HCT116 (cell line): ENCODE measurements at regions not wholly inside any gene's neighbourhood (a gene's known extent, or its start where the extent isn't known, plus 50 kb on each side); places are given as distances from the start of the nearest gene placed in this dataset.

ENCODE experiments used
- ATAC-seq: fragments of 200-7000 bp; cut with Tn5 transposase; 2 replicates; pipeline ENCODE4 v1.9.1; 2020; ENCODE audit warnings: mild to moderate bottlenecking, moderate library complexity
- BruUV-seq: library from RNA; stranded (reverse); fragments of 400-500 nt; replicated peaks from 2 replicates; lab custom pipeline; 2021; lab: Mats Ljungman, UMichigan
- CTCF ChIA-PET: fragments of 300-600 bp; sonication (Branson Sonifier 250); formaldehyde crosslinking; loops from one replicate; lab custom pipeline; 2021; ENCODE audit warnings: antibody characterized with exemption; lab: Charles Lee
- POLR2A ChIA-PET: fragments of 300-600, 350-600 bp; sonication (Branson Sonifier 250); formaldehyde crosslinking; loops from one replicate; lab custom pipeline; 2021; ENCODE audit warnings: antibody characterized with exemption; lab: Charles Lee
- RAD21 ChIA-PET, 2 experiments: fragments of 300-600 bp; sonication (Branson Sonifier 250); formaldehyde crosslinking; loops; one replicate each; lab custom pipeline; 2023; ENCODE audit warnings: low total read pairs in 2 of 2; ENCODE audit not compliant: uncharacterized antibody in 2 of 2, unreplicated experiment in 2 of 2, low non-redundant PET in 1 of 2; lab: Charles Lee
- DNase-seq: peaks from one replicate; pipeline ENCODE4 v3.0.0-alpha.2; 2010; ENCODE audit warnings: low read depth, low spot score
- H2AFZ ChIP-seq: fragments of 200-600 bp; shearing (Covaris generic), sonication (generic); 2 replicates; pipeline ENCODE4 v1.6.1; 2017; ENCODE audit warnings: low read depth, mixed run types, mixed read lengths, antibody characterized with exemption, low read length; ENCODE audit not compliant: poor library complexity, severe bottlenecking
- H3K27ac ChIP-seq: 2 replicates; pipeline ENCODE4 v1.5.1; 2012; ENCODE audit warnings: low read depth, low read length
- H3K27me3 ChIP-seq: fragments of 200-600 bp; sonication (generic); 2 replicates; pipeline ENCODE4 v1.6.1; 2016; ENCODE audit warnings: mixed run types, low read length, mixed read lengths; ENCODE audit not compliant: insufficient read depth
- H3K36me3 ChIP-seq, 2 experiments: fragments of 200-500 bp in 1 of 2; fragments of 200-600 bp in 1 of 2; sonication (Bioruptor generic) in 1 of 2; sonication (generic) in 1 of 2; 2 replicates each; pipeline versions ENCODE4 v1.5.1 to v1.6.1; 2014 to 2016; ENCODE audit warnings: low read length in 2 of 2, inconsistent platforms in 1 of 2, mixed read lengths in 1 of 2, mixed run types in 1 of 2; ENCODE audit not compliant: insufficient read depth in 2 of 2, control insufficient read depth in 1 of 2
- H3K4me1 ChIP-seq, 2 experiments: fragments of 200-600 bp in 1 of 2; sonication (generic) in 1 of 2; 2 replicates each; pipeline versions ENCODE4 v1.5.1 to v1.6.1; 2012 to 2017; ENCODE audit warnings: low read length in 2 of 2, inconsistent platforms in 1 of 2, mild to moderate bottlenecking in 1 of 2, mixed read lengths in 1 of 2, mixed run types in 1 of 2, moderate library complexity in 1 of 2; ENCODE audit not compliant: insufficient read depth in 2 of 2, control insufficient read depth in 1 of 2
- H3K4me2 ChIP-seq: fragments of 200-600 bp; sonication (generic); 2 replicates; pipeline ENCODE4 v1.6.1; 2017; ENCODE audit warnings: mixed run types, low read length, mixed read lengths
- H3K4me3 ChIP-seq, 2 experiments: fragments of 200-600 bp in 1 of 2; sonication (generic) in 1 of 2; replicated peaks in 1 of 2; 2 replicates each; pipeline ENCODE4 v1.5.1; 2011 to 2016; ENCODE audit warnings: low read length in 2 of 2, control low read depth in 1 of 2, low read depth in 1 of 2, mild to moderate bottlenecking in 1 of 2, mixed read lengths in 1 of 2, mixed run types in 1 of 2
- H3K79me2 ChIP-seq: fragments of 200-600 bp; sonication (generic); 2 replicates; pipeline ENCODE4 v1.6.1; 2017; ENCODE audit warnings: mild to moderate bottlenecking, mixed run types, low read length, moderate library complexity, mixed read lengths; ENCODE audit not compliant: insufficient read depth
- H3K9ac ChIP-seq: fragments of 200-600 bp; sonication (generic); 2 replicates; pipeline ENCODE4 v1.6.1; 2016; ENCODE audit warnings: low read length, mixed read lengths
- H3K9me2 ChIP-seq: fragments of 200-600 bp; sonication (generic), shearing (Covaris generic); 2 replicates; pipeline ENCODE4 v1.6.1; 2017; ENCODE audit warnings: mixed run types, mild to moderate bottlenecking, moderate library complexity; ENCODE audit not compliant: insufficient read depth
- H3K9me3 ChIP-seq, 2 experiments: fragments of 200-500 bp in 1 of 2; fragments of 200-600 bp in 1 of 2; sonication (Bioruptor generic) in 1 of 2; sonication (generic) in 1 of 2; 2 replicates each; pipeline ENCODE4 v1.6.1; 2014 to 2017; ENCODE audit warnings: low read length in 2 of 2, mixed read lengths in 2 of 2, inconsistent platforms in 1 of 2, low read depth in 1 of 2, mild to moderate bottlenecking in 1 of 2, mixed run types in 1 of 2, moderate library complexity in 1 of 2; ENCODE audit not compliant: control insufficient read depth in 1 of 2, insufficient read depth in 1 of 2
- H4K20me1 ChIP-seq: fragments of 200-600 bp; sonication (generic), shearing (Covaris generic); 2 replicates; pipeline ENCODE4 v1.6.1; 2017; ENCODE audit warnings: mixed run types, mild to moderate bottlenecking, moderate library complexity; ENCODE audit not compliant: insufficient read depth
- CEBPB ChIP-seq: IDR thresholded peaks from 2 replicates; pipeline ENCODE4 v1.6.1; 2012; ENCODE audit warnings: low read depth
- JUND ChIP-seq: IDR thresholded peaks from 2 replicates; pipeline ENCODE4 v1.6.1; 2012
- SP1 ChIP-seq: IDR thresholded peaks from 2 replicates; pipeline ENCODE4 v1.6.1; 2012; ENCODE audit warnings: low read depth
- TCF7L2 ChIP-seq: IDR thresholded peaks from 2 replicates; pipeline ENCODE4 v1.7.0; 2011; ENCODE audit warnings: borderline replicate concordance, inconsistent platforms; ENCODE audit not compliant: insufficient read depth, insufficient read length; ENCODE audit errors: extremely low read depth
- intact Hi-C: fragments of 100-400 bp; cut with micrococcal nuclease; formaldehyde crosslinking; loops from 2 replicates; pipeline ENCODE4 v1.10.0; 2022
- TF ChIP-seq, protein P1 (sequence below): IDR thresholded peaks from 2 replicates; pipeline ENCODE4 v1.6.1; 2011; ENCODE audit warnings: mild to moderate bottlenecking, low read length, moderate library complexity; ENCODE audit not compliant: insufficient replicate concordance; ENCODE audit errors: extremely low read depth

DNA sequence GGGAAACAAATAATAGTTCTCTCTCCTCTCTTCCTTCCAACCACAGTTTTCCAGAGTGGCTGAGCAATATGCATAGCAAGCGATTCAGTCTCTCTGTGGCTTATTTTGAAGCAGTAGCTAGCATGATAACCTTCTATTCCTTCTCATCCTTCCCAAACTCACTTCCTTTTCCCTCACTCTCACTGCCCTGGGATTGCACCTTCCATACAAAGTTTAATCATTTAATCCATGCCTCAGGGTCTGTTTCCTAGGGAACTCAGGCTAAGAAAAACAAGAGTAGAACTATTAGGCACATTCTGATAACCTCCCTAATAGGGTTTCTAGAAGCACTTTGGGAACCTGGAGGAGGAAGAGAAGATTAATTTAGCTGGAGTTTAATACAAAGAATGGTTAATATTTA, 97.7 kb upstream of the S1PR1 start:
- intact Hi-C loops: no loop called here
- CTCF ChIA-PET: no interaction called here

DNA sequence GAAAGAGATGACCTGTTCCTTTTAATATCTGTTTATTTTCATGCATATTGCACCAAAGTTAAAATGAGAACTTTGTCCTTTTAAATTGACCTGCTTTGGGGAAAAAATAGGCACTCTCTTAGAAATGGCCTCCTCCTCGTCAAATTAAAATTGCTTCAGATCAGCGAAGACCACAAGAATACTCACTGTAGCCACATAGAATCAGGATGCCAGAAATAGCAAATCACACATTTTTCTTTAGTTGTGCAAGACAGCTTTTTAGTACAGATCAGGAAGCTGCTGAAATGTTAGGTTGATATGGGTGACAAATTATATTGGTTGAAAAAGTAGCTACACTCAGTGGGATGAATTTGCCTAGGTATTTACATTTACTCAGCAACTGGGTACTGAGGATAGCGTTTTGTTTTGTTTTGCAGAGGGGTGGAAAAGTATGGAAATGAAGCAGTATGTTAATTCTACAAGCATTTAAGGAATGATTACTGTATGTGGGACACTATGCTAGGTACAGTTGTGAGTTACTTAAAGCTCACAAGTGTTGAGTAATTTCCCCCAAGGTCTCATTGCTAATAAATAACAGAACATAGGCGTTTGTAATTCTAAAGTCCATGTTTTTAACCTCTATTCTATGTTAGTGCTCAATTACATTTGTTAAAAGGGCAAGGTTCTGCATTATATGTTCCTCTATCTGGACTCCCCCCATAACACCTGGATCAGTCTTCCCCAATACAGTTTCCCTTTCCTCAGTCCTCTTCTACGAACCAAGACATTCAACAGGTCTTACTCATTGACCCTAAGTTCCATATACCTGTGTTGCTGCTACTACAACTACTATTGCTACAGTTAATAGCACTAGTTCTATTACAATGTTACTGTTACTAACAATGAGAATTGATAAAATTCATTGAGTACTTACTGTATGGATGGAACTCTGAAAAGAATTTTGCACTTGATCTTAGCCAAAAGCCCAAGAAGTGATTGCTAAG, 99.4 kb upstream of the S1PR1 start:
- CTCF ChIA-PET: no interaction called here
- Histone ChIP-seq H3K27ac (no peak overlapping the region), H3K9ac (no peak overlapping the region), H3K9me3 (no peaks in the 10 kb centered on the region), H3K27me3 (no peaks in the 10 kb centered on the region), H3K9me2 (no peaks in the 10 kb centered on the region), H3K4me1 (no peaks in the 10 kb centered on the region), H3K4me2 (no peak overlapping the region), H4K20me1 (no peaks in the 10 kb centered on the region), H2AFZ (no peak overlapping the region), H3K36me3 (no peaks in the 10 kb centered on the region), H3K4me3 (no peak overlapping the region), H3K79me2 (no peaks in the 10 kb centered on the region)
- no TSS peak for BruUV-seq
- no peak for TF ChIP-seq SP1
- no peak for TF ChIP-seq TCF7L2
- TF ChIP-seq CEBPB: no peak
- POLR2A ChIA-PET: no interaction called here
- intact Hi-C loops: no loop called here
- DNase-seq: no peak
- RAD21 ChIA-PET: no interaction called here
- ATAC-seq: no peak

More for the DNA sequence above, 97.7 kb upstream of the S1PR1 start:
- no peaks in the 10 kb centered on the region for H3K36me3 ChIP-seq
- POLR2A ChIA-PET: no interaction called here
- RAD21 ChIA-PET: no interaction called here
- no peaks in the 10 kb centered on the region for H4K20me1 ChIP-seq
- H3K27ac ChIP-seq: no peak overlapping the region
- no peaks in the 10 kb centered on the region for H3K79me2 ChIP-seq
- no peak overlapping the region for H2AFZ ChIP-seq
- H3K9ac ChIP-seq: no peak overlapping the region
- H3K4me3 ChIP-seq: no peak overlapping the region
- BruUV-seq: no TSS peak
- no peaks in the 10 kb centered on the region for H3K27me3 ChIP-seq
- H3K9me3 ChIP-seq: no peaks in the 10 kb centered on the region
- DNase-seq: no peak
- no peak for ATAC-seq
- H3K4me1 ChIP-seq: no peaks in the 10 kb centered on the region
- no peak overlapping the region for H3K4me2 ChIP-seq
- TF ChIP-seq JUND: no peak
- TF ChIP-seq, protein P1, sequence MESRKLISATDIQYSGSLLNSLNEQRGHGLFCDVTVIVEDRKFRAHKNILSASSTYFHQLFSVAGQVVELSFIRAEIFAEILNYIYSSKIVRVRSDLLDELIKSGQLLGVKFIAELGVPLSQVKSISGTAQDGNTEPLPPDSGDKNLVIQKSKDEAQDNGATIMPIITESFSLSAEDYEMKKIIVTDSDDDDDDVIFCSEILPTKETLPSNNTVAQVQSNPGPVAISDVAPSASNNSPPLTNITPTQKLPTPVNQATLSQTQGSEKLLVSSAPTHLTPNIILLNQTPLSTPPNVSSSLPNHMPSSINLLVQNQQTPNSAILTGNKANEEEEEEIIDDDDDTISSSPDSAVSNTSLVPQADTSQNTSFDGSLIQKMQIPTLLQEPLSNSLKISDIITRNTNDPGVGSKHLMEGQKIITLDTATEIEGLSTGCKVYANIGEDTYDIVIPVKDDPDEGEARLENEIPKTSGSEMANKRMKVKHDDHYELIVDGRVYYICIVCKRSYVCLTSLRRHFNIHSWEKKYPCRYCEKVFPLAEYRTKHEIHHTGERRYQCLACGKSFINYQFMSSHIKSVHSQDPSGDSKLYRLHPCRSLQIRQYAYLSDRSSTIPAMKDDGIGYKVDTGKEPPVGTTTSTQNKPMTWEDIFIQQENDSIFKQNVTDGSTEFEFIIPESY: no peak
- no peaks in the 10 kb centered on the region for H3K9me2 ChIP-seq
